Astrocyte of the hippocampus (primary cell): ENCODE measurements at regions not wholly inside any gene's neighbourhood (a gene's known extent, or its start where the extent isn't known, plus 50 kb on each side); places are given as distances from the start of the nearest gene placed in this dataset.
A peak's percentile ranks its signal among the peaks of the same experiment; 100 is the strongest.
"Not testable (repeated sequence)": the region's sequence is repeated elsewhere in the genome, so short reads cannot be mapped to it uniquely, and the experiment has no call there.

ENCODE experiments used
- DNase-seq: peaks from one replicate; pipeline ENCODE4 v3.0.0; 2011; ENCODE audit warnings: low read depth, low spot score

DNA sequence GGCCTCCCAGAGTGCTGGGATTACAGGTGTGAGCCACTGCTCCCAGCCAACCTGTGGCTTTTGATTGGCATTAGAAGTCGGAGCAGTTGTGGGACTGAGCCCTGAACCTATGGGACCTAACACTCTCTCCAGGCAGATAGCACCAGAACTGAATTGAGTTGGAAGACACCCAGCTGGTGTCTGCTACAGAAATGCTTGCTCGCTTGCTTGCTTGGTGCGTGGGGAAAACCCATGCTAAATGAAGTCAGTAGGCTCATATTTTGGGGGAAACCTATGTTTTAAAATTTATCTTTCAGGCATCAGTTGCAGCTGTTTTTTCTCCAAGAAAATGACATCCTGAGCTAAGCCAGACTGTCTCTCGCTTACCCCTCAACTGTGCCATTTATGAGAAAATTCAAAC lies 158.5 kb upstream of the RFC3 start:
- no peak for DNase-seq

DNA sequence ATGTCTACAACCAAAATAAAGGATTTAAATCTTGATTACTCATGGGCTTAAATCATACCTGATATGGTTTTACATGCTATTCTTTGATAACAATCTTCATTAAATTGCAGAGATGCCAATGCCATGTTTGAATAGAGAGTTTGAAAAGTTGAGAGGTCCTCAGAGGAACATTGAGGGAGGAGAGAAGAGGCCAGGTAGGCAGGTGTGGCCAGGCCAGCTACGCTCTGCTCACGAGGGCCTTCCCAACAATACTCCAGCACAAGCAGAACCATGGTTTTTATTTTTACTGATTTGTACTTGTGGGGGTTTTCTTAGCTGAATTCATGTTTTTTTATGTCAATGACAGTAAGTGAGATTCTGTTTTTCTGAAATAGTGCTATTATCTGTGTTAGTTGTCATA lies 158.1 kb upstream of the RFC3 start:
- DNase-seq, result no peak

DNA sequence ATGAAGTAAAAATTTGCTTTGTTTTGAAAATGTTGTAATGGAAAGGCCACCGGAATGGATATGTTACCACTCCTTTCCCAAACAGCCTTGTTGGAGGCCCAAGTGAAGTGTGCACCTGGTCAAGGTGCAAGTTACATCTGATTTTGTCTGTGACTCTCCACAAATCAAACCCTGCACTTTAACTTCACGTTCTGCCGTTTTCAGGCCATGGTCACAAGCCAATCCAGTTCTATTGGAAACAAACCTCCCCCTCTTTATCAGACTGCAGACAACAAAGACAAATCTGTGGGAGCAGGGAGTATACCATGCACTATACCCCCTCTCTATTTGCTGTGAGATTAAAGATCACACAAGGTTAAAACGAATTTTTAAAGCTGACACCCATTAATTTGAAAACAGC lies 155.6 kb upstream of the RFC3 start:
- DNase-seq, result no peak

DNA sequence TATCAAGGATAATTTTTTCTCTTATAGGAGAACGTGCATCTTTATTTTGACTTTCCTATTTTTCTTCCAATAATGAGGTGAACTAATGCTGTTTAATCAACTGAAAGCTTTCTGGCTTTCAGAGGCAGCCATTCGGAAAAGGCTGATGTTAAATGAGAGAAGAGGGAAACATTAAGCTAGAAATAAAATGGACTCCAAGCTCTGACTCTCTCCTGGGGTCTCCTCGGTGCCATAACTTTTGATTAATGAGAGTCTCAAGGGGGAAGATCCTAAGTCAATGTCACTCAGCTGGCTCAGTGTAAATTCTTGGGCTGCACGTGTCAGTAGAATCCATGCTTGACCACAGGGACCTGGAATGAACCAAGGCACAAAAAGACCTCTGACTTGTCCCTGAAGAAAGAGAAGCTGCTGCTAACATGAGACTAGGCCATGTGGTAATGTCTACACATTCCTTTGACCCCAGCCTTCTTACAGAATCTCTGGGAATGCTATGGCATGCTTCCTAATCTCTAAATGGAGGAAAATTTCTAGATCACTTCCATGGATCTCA lies 152.2 kb upstream of the RFC3 start:
- no peak for DNase-seq

DNA sequence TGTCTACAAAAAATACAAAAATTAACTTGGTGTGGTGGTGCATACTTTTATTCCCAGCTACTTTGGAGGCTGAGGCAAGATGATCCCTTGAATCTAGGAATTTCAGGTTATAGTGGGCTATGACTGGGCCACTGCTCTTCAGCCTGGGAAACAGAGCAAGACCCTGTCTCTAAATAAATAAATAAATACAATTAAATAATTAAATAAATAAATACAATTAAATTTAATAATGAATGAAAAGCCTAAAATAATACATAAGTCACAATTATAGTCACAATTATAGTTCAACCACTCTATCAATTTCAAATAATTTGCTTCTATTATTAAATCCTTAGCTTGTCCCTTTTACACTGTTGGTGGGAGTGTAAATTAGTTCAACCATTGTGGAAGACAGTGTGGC lies 146.4 kb upstream of the RFC3 start:
- DNase-seq, result no peak

DNA sequence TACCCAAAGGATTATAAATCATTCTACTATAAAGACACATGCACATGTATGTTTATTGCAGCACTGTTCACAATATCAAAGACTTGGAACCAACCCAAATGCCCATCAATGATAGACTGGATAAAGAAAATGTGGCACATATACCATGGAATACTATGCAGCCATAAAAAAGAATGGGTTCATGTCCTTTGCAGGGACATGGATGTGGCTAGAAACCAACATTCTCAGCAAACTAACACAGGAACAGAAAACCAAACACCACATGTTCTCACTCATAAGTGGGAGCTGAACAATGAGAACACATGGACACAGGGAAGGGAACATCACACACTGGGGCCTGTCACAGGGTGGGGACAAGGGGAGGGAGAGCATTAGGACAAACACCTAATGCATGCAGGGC lies 145.9 kb upstream of the RFC3 start:
- DNase-seq, result not testable (repeated sequence)

DNA sequence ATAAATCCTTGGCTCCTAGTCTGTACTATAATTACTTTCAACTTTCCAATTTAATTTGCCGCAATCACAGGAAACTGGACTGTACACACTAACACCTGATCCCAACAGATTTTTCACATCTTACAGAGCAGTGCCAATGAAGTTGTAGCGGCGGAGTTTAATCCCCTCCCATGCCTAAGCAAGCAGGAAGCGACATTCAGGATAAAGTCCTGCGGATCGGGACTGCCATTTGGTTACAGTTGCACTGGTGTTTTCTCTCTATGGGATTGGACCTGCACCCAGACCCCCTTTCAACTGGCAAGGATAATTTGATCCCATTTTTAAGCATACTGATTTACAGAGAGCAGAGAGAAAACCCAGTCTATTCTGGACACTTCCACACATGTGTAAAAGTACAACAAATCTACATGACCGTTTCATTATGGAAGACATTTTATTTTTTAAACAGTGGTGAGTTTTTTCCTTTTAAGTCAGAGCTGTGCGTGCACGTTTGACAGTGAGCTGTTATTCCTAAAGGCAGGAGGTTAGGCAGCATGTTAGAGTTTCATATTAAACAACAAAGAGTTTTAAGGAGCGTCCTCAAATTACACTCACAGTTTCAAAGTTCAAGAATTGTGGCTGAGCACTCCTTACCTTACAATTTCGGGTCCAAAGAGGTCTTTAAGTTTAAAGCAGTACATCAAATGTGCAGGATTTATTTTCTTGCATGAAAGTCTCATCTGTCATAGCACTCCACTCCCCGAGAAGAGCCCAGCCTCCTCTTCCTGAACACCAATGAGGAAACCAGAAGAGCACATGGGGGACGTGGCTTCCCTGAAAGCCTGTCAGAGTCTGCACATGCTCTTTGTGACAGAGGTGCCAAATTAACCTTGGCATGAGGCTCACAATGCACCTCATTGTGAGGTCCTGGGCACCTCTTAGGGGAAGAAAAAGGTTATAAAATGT lies 141.6 kb upstream of the RFC3 start:
- DNase-seq, result peak; percentile 44

DNA sequence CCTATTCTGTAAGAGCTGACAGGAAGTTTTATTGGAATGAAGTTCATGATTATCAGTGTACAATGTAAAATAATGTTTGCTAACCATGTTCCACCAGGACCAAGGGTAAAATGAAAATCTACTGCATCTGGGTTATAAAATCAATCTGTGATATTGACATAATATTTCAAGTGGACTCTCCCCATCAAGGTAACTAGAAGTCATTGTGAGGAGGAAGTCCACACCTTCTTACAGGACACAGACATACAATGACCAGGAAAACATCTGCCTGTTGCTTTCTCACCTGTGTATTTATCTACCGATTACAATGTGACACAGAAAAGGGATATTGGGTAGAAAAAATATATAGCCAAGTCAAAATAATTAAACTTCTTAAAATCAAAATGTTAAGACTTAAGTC lies 140.7 kb upstream of the RFC3 start:
- no peak for DNase-seq

DNA sequence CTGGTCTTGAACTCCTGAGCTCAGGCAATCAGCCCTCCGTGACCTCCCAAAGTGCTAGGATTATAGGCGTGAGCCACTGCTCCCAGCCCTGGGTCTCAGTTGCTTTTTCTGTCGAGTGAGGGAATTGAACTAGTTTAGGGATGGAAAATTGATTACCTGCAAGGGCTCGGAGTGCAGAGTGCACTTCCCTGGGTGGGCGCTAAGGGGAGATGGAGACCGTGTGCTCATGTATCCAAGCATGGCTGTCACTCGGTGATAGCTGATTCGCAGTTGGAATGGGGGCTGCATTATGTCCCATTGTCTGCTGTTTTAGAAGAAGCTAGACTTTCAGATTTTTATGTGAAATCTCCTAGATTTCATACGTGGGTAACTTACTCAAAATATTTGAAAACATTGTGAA lies 139.9 kb upstream of the RFC3 start:
- DNase-seq, result no peak

DNA sequence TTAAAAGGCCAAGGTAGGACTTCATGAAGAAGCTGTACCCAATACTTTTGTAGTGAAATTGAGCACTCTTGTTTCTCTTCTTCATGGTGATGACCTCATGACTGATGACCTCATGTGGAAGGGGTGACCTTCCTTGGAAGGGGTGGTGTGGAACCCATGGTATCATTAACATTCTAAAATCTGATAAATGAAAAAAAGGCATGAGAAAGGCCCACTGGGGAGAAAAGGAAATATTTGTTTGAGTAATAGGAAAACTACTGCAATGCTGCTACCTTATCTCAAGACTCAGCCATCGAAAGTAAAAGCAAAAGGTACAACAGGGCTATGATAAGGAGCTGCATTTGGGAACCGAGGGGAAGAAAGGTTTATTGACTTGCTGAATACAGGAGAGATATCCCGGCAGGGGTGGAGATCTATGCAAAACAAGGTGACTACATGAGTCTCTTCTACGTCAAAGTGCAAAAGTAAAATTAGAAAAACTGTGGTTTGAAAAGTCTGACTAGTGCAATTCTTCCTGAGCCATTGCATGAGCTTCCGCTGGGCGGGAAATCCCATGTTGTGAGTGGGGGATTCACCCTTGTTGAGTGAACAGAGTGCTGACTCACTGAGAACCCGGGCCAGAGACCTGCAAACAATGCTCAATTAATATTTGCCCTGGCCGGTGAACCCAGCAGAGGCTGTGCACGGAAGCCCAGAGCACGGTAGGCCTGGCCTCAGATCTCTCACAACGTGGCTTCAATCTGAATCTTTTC lies 138.9 kb upstream of the RFC3 start:
- DNase-seq, result peak; percentile 81

DNA sequence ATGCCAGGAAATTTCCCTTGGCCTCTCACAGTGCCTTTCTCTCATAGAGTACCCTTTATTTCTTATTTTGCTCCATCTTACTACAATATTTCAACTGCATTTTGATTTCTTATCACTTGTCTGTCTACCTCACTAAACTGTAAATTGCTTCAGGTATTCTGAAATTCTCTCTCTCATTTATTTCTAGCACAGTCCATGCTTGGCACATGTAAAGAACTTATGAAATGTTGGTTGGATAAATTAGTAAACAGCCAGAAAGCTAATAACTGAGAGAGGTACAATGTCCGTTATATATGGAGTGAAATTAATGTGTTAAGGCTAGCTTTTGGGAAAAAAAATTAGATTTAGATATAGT lies 138.3 kb upstream of the RFC3 start:
- no peak for DNase-seq

DNA sequence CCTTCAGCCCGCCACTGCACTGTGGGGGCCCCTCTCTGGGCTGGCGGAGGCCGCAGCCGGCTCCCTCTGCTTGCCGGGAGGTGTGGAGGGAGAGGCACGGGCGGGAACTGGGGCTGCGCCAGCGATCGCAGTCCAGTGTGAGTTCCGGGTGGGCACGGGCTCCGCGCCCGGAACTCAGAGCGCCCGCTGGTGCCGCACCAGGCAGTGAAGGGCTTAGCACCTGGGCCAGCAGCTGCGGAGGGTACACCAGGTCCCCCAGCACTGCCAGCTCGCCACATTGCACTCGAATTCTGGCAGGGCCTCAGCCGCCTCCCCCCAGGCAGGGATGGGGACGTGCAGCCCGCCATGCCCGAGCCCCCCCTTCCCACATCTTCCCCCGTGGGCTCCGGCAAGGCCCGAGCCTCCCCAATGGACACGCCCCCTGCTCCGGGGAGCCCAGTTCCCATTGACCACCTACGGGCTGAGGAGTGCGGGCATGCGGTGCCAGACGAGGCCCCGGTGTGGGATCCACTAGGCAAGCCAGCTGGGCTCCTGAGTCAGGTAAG lies 135.9 kb upstream of the RFC3 start:
- DNase-seq, result no peak

DNA sequence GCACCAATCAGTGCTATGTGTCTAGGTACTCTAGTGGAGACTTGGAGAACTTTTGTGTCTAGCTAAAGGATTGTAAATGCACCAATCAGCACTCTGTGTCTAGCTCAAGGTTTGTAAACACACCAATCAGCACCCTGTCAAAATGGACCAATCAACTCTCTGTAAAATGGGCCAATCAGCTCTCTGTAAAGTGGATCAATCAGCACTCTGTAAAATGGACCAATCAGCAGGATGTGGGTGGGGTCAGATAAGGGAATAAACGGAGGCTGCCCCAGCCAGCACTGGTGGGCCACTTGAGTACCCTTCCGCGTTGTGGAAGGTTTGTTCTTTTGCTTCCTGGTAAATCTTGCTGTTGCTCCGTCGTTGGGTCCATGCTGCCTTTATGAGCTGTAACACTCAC lies 135.3 kb upstream of the RFC3 start:
- not testable (repeated sequence) for DNase-seq

DNA sequence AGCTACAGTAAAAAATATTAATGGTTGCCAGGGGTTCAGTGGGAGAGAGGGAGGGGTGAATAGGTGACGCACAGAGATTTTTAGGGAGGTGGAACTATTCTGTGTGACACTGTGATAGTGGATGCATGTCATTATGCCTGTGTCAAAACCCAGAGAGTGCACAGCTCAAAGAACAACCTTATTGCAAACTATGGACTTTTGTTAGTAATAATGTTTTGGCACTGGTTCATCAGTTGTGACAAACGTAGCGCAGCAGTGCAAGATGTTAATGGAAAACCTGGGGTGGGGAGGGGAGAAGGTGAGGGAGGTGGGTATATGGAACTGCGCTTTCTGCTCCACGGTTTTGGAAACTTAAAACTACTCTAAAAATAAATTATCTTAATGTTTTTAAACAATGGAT lies 134.6 kb upstream of the RFC3 start:
- no peak for DNase-seq

DNA sequence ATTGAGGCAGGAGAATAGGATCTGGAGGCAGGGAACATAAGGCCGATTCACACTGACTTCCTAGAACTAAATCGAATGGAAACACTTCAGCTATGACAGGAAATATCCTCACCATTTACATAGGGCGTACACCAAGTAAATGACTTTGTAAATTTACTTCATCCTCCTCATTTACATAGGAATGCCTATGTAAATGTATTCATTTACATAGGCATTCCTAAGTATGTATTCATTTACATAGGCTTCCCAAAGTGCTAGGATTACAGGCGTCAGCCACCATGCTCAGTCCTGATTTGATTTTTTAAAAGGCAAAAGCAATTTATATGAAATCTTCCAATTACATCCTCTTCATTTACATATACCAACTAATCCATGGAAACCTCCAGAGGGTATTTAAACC lies 133.1 kb upstream of the RFC3 start:
- no peak for DNase-seq

DNA sequence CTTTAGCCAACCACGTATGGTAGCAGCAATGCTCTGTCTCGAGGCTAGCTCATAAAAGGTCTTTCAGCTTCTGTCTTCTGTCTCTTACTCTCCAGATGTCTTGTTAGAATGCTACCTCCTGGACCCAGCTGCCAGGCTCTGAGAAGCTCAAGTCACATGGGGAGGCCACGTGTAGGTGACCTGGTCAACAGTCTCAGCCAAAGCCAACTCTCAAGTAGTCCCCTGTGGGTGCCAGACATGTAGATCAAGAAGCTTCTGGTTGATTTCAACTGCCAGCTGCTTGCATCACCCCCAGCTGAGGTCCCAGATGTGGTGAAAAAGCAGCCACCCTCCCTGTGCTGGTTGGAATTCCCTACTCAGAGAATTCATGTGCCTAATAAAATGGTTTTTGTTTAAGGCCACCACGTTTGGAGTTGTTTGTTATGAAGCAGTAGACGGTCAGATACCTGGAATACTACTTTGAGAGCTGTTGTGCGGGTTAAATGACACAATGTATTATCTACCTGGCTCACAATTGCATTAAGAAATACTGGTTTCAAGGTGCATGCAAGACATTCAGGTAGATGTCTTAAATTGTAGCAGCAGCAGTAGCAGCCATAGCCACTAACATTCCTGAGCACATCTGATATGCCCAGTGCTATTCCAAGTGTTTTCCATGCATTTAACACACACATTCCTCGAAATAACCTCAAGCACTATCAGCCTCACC lies 131.0 kb upstream of the RFC3 start:
- DNase-seq, result no peak

DNA sequence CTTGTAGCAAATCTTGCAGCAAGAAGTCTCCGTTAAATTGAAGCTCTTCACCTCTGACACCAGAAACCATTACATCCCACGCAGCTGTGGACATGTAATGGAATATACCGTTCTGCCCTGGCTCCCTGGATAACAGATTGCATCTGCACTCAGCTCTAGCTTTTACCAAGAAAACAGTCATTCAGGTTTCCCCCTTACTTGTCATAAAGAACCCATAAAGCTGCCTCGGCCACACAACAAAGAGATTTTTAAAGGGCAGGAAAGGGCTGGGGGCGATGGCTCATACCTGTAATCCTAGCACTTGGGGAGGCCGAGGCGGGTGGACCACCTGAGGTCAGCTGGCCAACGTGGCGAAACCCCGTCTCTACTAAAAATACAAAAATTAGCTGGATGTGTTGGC lies 127.6 kb upstream of the RFC3 start:
- DNase-seq, result no peak

DNA sequence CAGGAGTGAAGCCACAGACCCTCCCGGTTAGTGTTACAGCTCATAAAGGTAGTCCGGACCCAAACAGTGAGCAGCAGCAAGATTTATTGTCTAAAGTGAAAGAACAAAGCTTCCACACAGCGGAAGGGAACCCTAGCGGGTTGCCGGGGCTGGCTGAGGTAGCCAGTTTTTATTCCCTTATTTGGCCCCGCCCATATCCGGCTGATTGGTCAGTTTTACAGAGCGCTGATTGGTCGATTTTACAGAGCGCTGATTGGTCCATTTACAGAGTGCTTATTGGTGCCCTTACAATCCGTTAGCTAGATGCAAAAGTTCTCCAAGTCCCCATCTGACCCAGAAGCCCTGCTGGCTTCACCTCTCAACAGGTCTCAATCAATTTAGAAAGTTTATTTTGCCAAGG lies 126.0 kb upstream of the RFC3 start:
- DNase-seq, result no peak

DNA sequence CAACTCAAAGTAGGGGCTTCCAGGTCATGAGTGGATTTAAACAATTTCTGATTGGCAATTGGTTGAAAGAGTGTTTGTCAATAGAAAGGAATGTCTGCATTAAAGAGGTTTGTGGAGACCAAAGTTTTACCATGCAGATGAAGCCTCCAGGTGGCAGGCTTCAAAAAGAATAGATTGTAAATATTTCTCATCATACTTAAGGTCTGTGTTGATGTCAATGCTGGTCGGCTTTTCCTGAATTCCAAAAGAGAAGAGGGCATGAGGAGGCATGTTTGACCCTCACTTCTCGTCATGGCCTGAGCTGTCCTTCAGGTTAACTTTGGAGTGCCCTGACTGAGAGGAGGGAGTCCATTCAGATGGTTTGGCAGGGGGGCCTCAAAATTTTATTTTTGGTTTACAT lies 125.4 kb upstream of the RFC3 start:
- DNase-seq, result no peak

DNA sequence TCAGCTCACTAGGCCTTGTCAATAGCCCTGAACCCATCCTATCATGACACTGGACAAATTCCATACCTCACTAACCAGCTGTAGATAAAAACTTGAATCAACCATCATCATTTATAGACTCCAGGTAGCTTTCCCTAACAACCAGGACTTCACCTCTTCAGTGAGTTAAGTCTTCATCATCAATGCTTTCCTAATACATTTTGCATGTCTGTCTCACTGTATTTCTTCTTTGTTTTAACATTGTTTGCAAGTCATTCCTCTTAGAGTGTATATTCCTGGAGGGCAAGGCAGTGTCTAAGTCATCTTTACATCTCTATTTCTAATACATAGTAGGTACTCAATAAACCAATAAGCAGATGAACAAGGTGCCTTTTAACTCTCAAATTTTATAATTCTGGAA lies 123.4 kb upstream of the RFC3 start:
- no peak for DNase-seq

DNA sequence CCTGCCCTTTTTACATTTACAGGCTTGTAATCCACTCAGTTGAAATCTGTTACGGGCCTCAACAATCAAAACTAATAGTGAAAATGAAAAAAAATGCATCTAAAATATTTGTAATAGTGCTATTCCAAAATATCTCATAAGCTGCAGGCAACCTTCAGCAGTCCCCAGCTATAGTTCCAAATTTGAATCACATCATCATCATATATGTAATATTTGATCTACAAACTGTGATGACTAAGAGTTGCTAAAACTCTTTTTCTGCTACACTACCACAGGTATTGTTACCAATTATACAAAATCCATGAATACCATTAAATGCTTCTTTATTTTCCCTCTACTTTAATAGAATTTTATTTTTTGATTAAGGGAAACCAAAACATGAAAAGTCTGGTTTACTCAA lies 121.4 kb upstream of the RFC3 start:
- DNase-seq, result no peak

DNA sequence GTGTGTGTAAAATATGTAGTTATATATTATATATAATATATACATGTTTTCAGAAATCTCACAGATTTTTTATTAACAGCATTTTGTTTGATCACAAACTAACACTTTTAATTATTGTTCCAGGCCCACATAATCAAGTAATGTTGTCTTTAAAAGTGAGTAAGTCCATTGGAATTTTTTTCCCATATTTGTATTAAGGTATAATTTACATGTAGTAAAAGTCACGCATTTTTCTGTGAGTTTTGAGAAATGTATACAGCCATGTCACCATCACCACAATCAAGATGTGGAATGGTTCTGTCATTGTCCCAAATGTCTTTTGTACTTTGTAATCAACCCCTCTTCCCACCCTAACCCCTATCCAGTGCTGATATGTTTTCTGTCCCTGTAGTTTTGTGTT lies 120.0 kb upstream of the RFC3 start:
- DNase-seq, result no peak
